PC-9 (cell line): ENCODE measurements at regions not wholly inside any gene's neighbourhood (a gene's known extent, or its start where the extent isn't known, plus 50 kb on each side); places are given as distances from the start of the nearest gene placed in this dataset.

Source experiments
- CTCF ChIP-seq: fragments of 200-600 bp; sonication (generic); conservative IDR thresholded peaks from 2 replicates; pipeline ENCODE4 v1.6.1; 2017; ENCODE audit warnings: mixed run types, antibody characterized with exemption, mild to moderate bottlenecking, moderate library complexity
- EZH2 ChIP-seq: fragments of 200-600 bp; sonication (generic); IDR thresholded peaks from 2 replicates; pipeline ENCODE4 v1.8.0; 2017; ENCODE audit warnings: antibody characterized with exemption, low read depth

- TF ChIP-seq CTCF = no peak
- no peak for TF ChIP-seq EZH2
These were observed 58.7 kb upstream of the RNU6ATAC start for GRCh38 chr9:134223091-134223490.
